HG02610 (cell line): ENCODE measurements at regions not wholly inside any gene's neighbourhood (a gene's known extent, or its start where the extent isn't known, plus 50 kb on each side); places are given as distances from the start of the nearest gene placed in this dataset.
"Not testable (repeated sequence)": the region's sequence is repeated elsewhere in the genome, so short reads cannot be mapped to it uniquely, and the experiment has no call there.

ENCODE experiments used
- ATAC-seq: cut with Tn5 transposase; IDR thresholded peaks from one replicate; pipeline ENCODE4 v1.9.1; 2021; ENCODE audit warnings: mild to moderate bottlenecking, moderate library complexity; ENCODE audit not compliant: unreplicated experiment

DNA sequence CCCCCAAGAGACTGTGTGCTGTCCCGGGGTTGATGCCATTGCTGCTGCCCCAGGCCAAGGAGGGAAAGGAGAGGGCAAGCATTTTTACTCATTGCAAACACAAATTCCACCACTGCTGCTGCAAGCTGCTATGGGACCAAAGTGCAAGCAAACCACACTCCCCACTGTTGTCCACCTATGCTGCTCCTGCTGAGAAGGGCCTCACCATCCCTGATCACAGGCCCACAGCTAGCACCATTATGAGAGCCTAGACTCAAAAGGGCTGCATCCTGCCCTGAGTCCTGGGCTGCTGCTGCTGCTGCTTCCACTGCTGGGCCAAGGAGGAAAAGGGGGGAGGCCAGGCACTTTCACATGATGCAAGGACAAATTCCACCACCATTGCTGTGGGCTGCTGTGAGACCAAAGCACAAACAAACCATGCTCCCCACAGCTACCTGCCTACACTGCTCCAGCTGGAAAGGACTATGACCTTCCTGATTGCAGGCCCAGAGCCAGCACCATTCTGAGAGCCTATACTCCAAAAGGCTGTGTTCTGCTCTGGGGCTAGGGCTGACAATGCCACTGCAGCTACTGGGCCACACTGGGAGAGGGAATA lies 218.2 kb upstream of the ZCCHC13 start:
- ATAC-seq, result no peak

GRCh38 chrX:74080165-74080564 lies 223.8 kb upstream of the ZCCHC13 start:
- no peak for ATAC-seq

DNA sequence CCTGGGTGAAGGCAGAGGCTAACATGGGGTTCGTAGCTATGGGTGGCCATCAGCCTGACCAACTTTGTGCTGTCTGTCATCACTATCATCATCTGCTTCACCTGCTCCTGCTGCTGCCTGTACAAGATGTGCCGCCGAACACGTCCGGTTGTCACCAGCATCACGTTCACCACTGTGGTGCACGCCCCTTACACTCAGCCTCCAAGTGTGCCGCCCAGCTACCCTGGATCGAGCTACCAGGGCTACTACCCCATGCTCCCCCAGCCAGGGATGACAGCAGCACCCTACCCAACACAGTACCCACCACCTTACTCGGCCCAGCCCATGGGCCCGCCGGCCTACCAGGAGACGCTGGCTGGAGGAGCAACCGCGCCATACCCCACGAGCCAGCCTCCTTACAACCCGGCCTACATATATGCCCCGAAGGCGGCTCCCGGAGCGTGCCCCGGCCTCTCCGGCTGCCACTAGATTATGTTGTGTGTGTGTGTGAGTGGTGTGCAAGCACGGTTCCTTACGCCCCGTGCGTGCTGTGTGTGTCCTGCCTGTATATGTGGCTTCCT lies 213.4 kb upstream of the XIST start:
- ATAC-seq, result no peak

DNA sequence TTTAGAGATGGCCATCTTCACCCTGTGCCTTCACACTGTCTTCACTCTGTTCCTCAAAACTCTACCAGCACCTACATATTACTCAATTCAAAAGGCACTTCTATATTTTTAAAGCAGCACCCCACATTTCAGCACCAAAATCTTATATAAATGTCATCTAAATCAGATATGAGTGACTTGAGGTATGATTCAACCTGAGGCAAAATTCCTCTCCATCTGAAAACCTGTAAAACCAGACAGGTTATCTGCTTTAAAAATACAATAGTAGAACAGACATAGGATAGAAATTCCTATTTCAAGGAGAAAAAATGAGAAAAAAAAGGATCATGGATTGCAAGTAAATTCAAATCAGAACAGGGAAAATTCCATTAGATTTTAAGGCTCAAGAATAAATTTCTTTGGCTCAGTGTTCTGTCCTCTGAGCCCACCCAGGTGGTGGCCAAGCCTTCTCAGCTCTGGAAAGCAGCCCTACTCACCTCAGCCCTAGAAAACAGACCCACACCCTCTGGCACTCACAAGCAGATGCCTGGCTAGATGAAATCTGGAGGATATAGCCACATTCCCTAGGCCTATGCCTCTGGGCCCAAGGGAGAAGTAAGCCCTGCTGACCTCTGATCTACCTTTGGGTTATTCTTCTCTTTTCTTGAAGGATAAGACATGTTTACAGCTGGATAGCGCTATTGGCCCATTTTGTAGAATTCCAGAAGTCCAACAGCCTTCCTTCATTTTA lies 211.1 kb upstream of the XIST start:
- ATAC-seq, result no peak

DNA sequence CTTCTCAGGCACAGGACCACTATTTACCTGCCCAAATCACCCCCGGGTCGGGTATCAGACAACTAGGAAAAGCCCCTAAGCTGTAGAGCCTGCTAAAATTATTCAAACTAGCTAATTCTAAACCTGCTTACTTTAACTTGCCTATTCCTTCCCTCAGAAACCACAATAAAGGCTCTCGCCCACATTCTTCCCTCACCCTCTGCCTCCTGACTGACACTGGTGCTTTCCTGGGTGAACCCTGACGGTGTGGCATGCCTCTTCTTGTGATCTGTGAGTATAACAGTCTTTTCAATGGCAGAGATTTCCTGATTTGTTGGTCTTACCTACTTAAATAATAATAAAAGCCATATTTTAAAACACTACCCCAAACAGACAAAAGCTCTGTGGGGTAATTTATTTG lies 209.4 kb upstream of the XIST start:
- no peak for ATAC-seq

GRCh38 chrX:74049126-74049525 lies 196.6 kb upstream of the XIST start:
- ATAC-seq, result no peak

GRCh38 chrX:74034066-74034465 lies 181.6 kb upstream of the XIST start:
- not testable (repeated sequence) for ATAC-seq

DNA sequence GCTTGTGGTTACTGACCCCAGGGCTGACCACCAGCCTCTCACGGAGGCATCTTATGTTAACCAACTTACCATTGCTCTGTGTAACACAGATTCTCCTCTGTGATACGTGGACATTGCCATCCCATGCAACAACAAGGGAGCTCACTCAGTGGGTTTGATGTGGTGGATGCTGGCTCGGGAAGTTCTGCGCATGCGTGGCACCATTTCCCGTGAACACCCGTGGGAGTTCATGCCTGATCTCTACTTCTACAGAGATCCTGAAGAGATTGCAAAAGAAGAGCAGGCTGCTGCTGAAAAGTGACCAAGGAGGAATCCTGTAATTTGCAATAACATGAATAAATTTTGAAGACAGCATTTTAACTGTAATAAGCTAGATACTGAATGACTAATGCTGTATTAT lies 179.0 kb upstream of the XIST start:
- ATAC-seq, result not testable (repeated sequence)

- not testable (repeated sequence) for ATAC-seq
These were observed 178.3 kb upstream of the XIST start for GRCh38 chrX:74030766-74031165.

- ATAC-seq, result not testable (repeated sequence)
These were observed 172.6 kb upstream of the XIST start for GRCh38 chrX:74025145-74025544.

DNA sequence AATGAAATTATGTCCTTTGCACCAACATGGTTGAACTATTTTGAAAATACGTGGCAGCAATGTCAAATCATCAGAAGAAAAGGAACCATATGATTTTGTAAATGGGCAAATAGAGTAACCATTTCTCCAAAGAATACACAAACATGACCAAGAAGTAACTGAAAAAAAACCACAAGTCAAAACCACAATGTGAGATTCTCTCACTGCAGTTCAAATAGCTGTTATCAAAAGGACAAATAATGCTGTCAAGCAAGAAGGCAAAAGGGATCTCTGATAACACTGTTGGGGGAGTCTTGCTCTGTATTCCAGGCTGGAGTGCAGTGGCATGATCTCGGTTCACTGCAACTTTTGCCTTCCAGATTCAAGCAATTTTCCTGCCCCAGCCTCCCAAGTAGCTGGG lies 170.7 kb upstream of the XIST start:
- ATAC-seq, result no peak

GRCh38 chrX:74018253-74018652 lies 165.7 kb upstream of the XIST start:
- no peak for ATAC-seq

- ATAC-seq, result peak; percentile 87
These were observed 163.0 kb upstream of the XIST start for GRCh38 chrX:74015379-74016019.

DNA sequence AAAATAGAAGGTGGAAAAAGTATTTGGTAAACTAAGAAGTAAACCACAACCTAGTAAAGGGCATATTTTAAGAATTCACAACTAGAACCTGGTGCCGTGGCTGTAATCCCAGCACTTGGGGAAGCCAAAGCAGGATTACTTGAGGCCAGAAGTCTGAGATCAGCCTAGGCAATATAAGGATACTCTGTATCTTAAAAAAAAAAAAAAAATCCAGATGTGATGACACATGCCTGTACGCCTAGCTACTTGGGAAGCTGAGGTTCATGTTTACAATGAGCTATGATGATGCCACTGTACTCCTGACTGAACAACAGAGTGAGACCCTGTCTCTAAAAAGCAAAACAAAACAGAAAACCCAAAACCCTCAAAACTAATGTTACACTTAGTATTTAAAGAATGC lies 156.5 kb upstream of the XIST start:
- no peak for ATAC-seq

- no peak for ATAC-seq
These were observed 139.5 kb upstream of the XIST start for GRCh38 chrX:73992019-73992418.

DNA sequence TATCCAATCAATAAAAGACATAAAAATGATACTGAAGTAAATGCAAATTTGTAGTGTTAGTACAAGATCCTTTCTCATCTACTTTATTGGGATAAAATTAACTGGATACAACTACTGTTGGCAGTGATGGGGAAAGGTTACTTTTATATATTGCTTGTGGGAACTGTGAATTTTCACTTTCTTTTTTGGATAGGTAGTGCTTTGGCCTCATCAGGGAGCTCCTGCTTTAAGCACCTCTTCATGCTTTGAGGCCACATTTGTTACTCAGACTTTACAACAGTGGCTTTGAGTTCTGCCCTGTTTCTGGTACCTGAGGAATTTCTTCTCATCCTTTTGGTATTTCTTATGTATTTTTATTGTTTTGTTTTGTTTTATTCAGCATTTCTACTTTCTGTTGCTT lies 134.7 kb upstream of the XIST start:
- no peak for ATAC-seq

- no peak for ATAC-seq
These were observed 127.1 kb upstream of the XIST start for GRCh38 chrX:73979551-73980131.

DNA sequence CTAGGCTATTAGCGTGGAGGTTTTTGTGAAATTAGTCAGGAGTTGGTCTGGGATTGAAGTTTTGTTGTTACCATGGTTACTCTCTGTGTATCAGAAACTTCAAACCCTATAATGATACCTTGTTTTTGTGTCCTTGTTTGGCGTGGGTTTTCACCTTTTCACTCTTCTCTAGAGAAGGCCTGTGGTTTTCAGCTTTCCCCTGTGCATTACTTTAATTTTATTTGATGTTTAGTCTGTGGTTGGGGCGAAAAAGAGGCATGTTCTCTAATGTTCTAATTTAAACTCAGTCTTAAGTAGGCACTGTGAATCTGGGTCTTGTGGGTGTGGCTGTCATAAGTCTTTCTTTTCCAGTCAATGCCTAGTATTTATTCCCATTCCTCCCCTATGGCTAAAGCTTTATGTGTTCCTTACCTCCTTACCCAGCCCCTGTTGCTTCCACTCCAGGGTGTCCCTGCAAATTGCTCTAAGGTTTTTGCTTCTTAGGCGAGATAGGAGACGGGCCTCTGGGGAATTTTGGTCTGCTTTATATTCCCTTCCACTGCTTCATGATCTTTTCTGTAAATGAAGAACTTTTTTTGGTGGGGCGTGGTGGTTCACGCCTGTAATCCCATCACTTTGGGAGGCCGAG lies 125.1 kb upstream of the XIST start:
- ATAC-seq, result peak; percentile 91

GRCh38 chrX:73967461-73967860 lies 114.9 kb upstream of the XIST start:
- ATAC-seq, result not testable (repeated sequence)

DNA sequence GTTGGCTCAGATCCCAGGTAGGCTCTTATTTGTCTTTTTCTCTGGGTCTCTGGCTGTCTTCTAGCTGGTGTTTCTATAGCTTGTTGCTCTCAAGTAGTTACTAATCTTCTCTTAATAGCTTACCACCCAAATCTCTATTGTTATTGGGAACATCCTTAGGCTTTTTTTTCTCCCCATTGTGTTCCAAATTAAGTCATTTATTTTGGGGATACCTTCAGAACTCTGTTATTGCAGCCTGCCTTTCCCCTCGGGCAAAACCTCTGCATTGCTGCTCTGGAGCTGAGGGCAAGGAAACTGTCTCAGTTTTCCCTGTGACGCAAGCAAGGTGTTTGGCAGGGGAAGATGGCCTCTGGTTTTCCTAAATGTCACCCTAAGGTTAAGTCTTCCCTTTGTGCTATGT lies 113.3 kb upstream of the XIST start:
- no peak for ATAC-seq

GRCh38 chrX:73964579-73964978 lies 112.1 kb upstream of the XIST start:
- ATAC-seq, result no peak
